ENCODE measurements at regions not wholly inside any gene's neighbourhood (a gene's known extent, or its start where the extent isn't known, plus 50 kb on each side); places are given as distances from the start of the nearest gene placed in this dataset.
A peak's percentile ranks its signal among the peaks of the same experiment; 100 is the strongest.
"Not testable (repeated sequence)": the region's sequence is repeated elsewhere in the genome, so short reads cannot be mapped to it uniquely, and the experiment has no call there.

- DNase-seq, result peak; percentile 70
Measured at GRCh38 chr5:27130587-27130986, 92.2 kb upstream of the CDH9 start.

GRCh38 chr5:27129926-27130325 lies 91.5 kb upstream of the CDH9 start:
- no peak for DNase-seq

- no peak for DNase-seq
Measured at GRCh38 chr5:27125856-27126255, 87.5 kb upstream of the CDH9 start.

GRCh38 chr5:27124590-27124989 lies 86.2 kb upstream of the CDH9 start:
- no peak for DNase-seq

- DNase-seq, result not testable (repeated sequence)
Measured at GRCh38 chr5:27119736-27120321, 81.4 kb upstream of the CDH9 start.

- DNase-seq, result no peak
Measured at GRCh38 chr5:27103486-27103885, 65.1 kb upstream of the CDH9 start.

- not testable (repeated sequence) for DNase-seq
Measured at GRCh38 chr5:27095761-27096160, 57.4 kb upstream of the CDH9 start.

GRCh38 chr5:27093279-27093678 lies 54.9 kb upstream of the CDH9 start:
- DNase-seq, result no peak

- DNase-seq, result no peak
Measured at GRCh38 chr5:27091858-27092257, 53.5 kb upstream of the CDH9 start.

- not testable (repeated sequence) for DNase-seq
Measured at GRCh38 chr5:27088822-27089221, 50.4 kb upstream of the CDH9 start.
